ENCODE measurements at regions not wholly inside any gene's neighbourhood (a gene's known extent, or its start where the extent isn't known, plus 50 kb on each side); places are given as distances from the start of the nearest gene placed in this dataset.
"Not testable (repeated sequence)": the region's sequence is repeated elsewhere in the genome, so short reads cannot be mapped to it uniquely, and the experiment has no call there.

DNA sequence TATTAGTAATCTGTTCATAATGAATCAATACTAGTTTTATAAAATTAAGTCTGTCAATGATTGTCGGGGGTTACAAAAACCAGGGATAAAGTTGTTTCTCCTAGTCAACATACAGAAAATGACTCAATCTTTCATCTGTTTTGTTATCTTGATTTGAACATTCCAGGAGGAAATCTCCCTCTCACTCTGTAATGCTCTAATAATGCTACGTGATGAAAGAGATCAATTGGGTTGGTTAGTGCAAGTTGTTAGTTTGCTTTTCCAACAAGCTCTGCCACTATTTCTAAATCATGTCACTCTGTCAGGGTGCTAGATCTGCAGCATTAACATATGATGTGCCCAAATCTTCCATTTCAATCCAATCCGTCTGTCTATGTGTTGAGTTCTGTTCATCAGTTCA lies 379.5 kb upstream of the GJE1 start:
- DNase-seq = no peak

- no peak for DNase-seq
These were observed 380.0 kb upstream of the GJE1 start for GRCh38 chr6:141752677-141753076.

- not testable (repeated sequence) for DNase-seq
These were observed 386.4 kb upstream of the GJE1 start for GRCh38 chr6:141746324-141746723.

DNA sequence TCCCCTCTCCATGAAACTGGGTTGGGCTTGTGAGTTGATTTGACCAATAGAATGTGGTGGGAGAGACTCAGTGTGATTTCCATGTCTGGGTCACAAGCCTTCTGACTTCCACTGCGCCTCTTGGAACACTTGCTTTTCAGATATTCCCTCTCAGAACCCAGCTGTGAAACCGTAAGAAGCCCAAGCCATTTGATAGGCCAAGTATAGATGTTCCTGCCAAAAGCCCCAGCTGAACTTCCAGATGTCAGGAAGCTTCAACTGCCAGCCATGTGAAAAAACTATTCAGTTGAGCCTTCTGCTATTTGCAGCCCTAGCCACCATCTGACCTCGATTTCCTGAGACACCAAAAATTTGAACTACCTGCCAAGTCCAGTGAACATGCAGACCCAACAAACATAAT lies 387.8 kb upstream of the GJE1 start:
- DNase-seq = no peak

- no peak for DNase-seq
These were observed 388.4 kb upstream of the GJE1 start for GRCh38 chr6:141744194-141744925.

DNA sequence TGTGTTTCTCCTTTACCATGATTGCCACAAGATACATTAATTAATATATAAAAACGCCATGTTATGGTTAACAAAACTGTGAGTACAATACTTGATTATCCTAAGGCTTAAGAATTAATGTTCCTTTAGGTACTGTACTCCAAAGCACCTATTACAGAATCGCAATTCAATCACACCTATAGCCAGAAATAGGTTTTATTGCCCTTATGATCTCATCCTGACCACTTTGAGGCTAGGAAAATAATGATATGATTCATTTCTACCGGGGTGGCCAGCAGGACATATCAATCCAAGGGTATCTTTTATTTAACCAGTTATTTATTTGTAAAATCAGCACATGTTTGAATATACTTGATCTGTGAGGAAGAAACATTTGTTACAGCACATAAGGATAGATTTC lies 396.6 kb upstream of the GJE1 start:
- DNase-seq = no peak

DNA sequence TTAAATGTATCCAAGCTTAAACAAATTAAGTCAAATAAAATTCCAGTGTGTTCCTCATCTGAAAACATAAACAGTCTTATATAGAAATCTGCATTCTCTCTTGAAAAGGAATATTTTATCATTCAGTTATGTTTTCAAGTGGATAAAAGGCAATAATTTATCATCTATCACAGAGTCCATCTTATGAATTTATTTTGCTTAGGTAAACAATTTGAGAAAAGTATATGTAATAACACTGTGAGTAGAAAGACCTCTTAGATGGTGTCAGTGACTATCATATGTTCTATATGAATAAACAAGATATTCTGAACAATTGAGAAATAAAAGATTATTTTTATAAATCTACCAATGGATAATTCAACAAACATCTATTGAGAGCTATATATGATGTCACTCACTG lies 397.6 kb upstream of the GJE1 start:
- DNase-seq = no peak

DNA sequence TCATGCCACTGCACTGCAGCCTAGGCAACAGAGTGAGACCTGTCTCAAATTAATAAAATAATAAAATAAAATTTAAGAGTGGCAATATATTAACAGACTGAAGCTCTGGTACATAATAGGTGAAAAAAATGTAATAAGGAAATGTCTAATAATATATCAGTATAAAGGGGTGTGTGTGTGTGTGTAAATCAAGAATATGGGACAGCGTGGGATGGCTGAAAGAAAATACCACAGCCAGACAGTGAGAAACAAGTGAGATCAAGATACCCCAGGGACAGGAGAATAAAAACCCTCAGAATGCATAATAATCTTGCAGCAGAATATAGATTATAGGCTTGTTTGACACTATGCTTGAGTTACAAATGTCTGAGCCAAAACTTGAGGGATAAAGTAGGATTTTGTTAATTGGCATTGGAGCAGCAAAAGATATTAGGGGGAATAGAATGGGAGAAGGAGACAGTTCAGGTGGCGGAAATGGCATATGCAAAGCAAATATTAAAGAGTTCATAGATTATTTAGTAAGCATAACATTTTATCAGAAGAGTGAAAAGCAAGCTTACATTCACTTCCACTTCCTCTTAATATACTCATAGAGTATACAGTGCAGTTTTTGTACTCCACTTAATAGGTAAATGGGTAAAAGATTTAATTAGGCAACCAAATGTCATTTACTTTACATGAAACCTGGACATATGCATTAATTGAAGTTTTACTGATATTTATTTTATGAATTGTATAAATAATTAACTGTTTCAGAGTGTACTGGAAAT lies 398.5 kb upstream of the GJE1 start:
- no peak for DNase-seq

DNA sequence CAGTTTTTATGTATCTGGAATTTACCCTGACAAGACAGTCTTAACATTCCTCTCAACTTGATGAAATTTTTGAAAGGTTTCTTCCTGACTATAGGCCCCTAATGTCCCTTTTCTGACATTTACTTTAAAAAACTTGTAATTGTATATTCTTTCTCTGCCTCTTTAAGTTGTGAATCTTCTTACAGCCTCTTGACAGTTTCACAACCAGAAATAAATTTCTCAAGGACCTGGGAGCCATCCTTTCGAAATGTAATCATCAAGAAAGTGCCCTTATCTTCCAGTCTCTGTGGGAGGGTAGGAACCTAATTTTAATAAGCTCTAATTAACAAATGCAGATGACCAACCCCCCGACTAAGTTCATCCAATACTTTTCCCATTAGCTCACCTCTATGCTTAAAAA lies 403.6 kb upstream of the GJE1 start:
- DNase-seq = no peak

DNA sequence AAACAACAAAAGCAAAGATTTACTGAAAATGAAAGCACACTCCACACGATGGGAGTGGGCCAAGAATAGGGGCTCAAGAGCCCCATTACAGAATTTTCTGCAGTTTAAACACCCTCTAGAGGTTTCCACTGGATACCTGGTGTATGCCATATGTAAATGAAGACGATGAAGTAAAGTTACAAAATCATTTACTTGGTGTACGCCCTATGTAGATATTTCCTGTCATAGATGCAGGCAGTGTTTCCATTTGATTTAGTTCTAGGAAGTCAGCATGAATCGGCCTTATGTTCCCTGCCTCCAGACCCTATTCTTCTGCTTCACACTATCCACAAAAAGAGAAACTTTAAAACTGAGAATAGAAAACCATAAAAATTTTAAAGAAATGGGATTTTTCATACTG lies 404.4 kb upstream of the GJE1 start:
- no peak for DNase-seq

- no peak for DNase-seq
These were observed 406.5 kb upstream of the GJE1 start for GRCh38 chr6:141726248-141726647.

DNA sequence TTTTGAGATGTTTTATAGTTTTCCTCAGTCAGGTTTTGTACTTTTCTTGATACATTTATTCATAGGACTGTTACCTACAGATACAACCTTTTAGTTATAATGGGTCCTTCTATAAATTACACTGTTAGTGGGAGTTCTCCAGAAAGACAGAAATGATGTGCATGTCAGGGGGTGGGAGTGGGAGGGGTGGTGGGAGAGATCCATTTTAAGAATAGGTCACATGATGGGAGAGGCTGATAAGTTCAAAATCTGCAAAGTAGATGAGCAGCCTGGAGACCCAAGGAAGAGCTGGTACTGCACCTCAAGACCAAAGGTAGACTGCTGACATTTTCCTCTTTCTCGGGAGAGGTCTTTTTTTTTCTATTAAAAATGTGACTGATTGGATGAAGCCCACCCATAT lies 408.0 kb upstream of the GJE1 start:
- DNase-seq = no peak

GRCh38 chr6:141719476-141719875 lies 413.2 kb upstream of the GJE1 start:
- DNase-seq = no peak

GRCh38 chr6:141705431-141705830 lies 427.3 kb upstream of the GJE1 start:
- no peak for DNase-seq

GRCh38 chr6:141704151-141704550 lies 428.6 kb upstream of the GJE1 start:
- no peak for DNase-seq

DNA sequence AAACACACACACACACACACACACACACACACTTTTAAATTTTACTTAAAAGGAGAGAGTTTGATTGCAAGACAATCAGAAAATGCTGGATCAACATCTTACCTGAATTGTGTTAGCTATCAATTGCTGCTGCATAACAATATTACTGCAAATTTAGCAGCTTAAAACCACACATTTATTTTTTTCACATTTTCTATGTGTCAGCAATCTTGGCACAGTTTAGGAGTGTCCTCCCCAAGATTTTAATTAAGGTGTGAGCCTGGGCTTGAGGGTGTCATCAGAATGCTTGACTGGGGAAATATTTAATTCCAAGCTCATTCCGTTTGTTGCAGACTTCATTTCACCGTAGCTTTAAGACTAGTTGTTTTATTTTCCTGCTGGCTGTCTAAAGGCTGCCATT lies 431.0 kb upstream of the GJE1 start:
- DNase-seq = no peak

- no peak for DNase-seq
These were observed 431.9 kb upstream of the GJE1 start for GRCh38 chr6:141700819-141701218.

- DNase-seq = no peak
These were observed 443.8 kb upstream of the GJE1 start for GRCh38 chr6:141688916-141689315.

- DNase-seq = no peak
These were observed 447.3 kb upstream of the GJE1 start for GRCh38 chr6:141685416-141685815.

- no peak for DNase-seq
These were observed 450.3 kb upstream of the GJE1 start for GRCh38 chr6:141682391-141682790.

- no peak for DNase-seq
These were observed 455.0 kb upstream of the GJE1 start for GRCh38 chr6:141677598-141678211.

GRCh38 chr6:141675957-141676356 lies 456.8 kb upstream of the GJE1 start:
- DNase-seq = no peak

DNA sequence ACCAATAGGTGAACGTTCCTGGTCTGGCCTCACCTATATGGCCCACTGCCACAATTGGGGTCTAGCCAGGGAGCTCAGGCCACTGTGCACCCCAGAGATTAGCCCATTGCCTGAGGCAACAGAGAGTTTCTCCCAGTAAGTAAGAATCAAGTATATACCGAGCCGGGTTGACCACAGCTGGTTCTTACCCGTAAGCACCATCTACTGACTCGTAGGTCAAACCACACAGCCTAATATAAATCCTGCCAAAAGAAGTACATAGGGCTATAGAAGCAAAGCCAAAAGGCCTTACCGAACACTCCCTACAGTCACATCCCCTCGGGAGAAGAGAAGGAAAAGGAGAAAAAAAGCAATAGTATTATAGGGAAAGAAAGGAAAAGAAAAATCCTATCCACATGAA lies 463.6 kb upstream of the GJE1 start:
- DNase-seq = no peak
